GM18499 (cell line): ENCODE measurements at regions not wholly inside any gene's neighbourhood (a gene's known extent, or its start where the extent isn't known, plus 50 kb on each side); places are given as distances from the start of the nearest gene placed in this dataset.

Experiments used
- ATAC-seq: cut with Tn5 transposase; IDR thresholded peaks from one replicate; pipeline ENCODE4 v1.9.1; 2021; ENCODE audit warnings: moderate number of reproducible peaks; ENCODE audit not compliant: insufficient read depth, unreplicated experiment

DNA sequence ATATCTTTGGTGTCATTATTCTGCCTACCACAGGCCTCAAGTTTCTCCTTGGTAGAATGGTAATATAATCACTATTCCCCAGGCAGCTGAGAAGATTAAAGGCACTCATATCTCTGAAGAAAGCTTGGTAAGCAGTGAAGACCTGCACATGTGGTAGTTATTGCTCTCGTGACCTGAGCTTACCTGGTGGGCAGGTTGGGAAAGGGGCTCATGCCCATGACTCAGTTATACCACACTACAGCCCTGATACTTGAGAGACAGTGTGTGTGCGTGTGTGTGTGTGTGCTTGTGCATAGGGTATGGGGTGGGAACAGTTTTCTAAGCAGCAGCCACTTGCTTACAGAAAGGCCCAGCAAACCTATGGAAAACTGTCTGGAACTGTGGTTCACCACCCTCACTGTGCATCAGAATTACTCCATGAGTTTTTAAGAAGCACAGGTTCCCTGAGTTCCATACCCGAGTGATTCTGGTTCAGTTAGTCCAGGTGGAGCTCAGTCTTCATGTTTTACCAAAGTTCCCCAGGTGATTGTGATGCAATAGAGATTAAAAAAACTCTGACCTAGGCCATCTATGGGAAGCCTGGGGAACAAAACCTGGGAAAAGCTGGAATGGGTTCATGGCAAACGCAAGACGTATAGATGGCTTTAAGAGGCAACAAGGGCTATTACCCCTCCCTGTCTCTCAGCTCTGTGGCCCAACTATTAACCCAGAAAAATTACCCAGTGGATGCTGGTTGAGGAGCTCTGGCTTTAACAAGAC is 79.0 kb upstream of the ZBED5 start:
- ATAC-seq: no peak

DNA sequence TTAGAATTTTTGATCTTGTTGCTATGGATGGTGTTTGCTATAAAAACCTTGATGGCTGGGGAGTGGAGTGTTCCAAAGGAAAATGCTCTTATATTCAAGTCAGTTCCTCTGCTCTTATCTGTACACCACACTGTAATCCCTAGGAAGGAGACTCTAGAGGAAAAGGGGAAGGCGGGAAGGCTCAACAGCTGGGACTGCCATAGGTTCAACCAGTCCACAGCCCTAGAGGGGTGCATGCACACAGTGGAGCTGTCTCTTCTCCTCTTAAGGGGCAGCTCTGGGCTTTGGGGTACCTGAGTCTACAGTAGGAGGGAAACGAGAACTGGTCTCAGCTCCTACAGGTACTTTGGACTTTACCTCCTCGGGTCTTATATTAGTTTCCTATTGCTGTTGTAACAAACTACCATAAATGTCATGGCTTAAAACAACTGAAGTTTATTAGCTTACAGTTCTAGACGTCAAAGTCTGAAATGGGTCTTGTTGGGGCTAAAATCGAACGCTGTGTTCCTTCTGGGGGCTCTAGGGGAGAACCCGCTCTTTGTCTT is 77.2 kb upstream of the ZBED5 start:
- no peak for ATAC-seq

DNA sequence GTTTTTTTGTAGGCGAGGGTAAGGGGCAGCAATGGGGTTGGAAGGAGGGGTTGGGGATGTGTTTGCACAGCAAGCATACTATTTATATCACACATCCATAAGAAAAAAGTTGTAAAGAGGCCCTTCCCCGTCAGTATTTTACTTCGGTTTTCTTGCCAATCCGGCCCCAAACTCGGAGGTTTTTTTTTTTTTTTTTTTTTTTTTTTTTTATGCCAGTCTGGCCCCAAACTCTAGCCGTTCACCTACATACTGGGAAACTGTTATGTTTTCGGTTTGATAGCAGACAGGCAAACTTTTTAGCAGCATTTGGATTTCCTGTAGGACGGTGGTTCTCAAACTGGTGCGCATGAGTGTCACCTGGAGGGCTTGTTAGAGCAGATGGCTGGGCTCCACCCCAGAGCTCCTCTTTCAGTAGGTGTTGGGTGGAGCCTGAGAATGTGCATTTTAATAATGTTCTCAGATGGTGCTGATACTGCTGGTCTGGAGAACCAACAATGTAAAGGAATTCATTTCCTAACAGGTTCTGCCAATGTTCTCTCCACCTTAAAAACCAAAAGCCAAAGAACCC is 76.5 kb upstream of the ZBED5 start:
- ATAC-seq: no peak

DNA sequence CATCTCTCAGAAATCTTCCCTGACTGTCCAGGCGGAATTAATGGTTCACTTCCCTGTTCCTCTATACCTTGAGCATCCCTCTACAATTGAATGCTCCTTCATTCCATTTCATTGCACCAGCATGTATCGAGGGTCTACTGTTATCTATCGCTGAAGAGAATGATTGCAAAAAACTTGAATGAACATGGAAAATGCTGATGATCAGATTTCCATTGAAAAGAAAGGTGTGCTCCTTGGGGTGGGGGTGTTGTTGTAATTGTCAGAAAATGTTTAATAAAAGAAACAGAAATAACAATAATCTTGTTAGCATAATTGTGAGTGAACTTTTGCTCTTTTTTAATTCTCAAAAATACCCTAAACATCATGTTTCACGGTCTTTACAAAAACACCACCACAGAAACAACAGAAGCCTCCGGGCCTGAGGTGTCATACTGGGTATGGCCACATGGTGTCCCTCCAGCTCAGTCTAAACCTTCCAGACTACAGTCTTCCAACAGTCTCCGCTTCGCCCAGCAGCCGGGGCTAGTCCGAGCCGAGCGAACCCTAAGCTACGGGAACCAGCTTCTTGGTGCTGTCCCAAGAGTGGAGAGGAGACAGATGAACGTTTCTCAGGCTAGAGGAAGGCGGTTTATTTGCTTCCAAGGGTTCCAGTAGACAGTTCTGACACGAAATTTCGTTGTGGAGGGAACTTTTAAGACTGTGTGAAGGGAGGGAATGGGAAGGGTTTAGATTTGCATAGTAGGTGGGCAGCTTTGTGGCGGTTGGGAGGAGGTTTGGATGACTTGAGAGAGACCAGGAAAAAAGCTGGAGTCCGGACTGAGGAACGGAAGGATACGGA is 75.8 kb upstream of the ZBED5 start:
- no peak for ATAC-seq

DNA sequence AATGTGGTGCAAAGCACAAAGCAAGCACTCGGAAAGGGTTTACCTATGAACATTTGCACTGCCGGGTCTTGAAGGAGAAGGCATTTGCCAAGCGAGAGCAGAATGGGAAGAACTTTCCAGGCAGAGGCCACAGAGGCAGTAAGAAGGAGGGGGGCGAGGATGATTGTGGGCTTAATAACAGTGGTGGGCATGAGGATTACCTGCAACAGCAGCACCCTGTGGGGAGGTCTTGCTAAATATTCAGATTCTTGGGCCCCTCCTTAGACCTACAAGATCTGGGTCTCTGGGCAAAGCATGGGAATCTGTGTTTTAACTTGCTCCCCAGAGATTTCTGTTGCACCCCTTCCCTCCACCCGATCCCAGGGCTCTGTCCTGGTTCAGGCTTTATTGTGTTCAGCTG is 75.1 kb upstream of the ZBED5 start:
- ATAC-seq: no peak

DNA sequence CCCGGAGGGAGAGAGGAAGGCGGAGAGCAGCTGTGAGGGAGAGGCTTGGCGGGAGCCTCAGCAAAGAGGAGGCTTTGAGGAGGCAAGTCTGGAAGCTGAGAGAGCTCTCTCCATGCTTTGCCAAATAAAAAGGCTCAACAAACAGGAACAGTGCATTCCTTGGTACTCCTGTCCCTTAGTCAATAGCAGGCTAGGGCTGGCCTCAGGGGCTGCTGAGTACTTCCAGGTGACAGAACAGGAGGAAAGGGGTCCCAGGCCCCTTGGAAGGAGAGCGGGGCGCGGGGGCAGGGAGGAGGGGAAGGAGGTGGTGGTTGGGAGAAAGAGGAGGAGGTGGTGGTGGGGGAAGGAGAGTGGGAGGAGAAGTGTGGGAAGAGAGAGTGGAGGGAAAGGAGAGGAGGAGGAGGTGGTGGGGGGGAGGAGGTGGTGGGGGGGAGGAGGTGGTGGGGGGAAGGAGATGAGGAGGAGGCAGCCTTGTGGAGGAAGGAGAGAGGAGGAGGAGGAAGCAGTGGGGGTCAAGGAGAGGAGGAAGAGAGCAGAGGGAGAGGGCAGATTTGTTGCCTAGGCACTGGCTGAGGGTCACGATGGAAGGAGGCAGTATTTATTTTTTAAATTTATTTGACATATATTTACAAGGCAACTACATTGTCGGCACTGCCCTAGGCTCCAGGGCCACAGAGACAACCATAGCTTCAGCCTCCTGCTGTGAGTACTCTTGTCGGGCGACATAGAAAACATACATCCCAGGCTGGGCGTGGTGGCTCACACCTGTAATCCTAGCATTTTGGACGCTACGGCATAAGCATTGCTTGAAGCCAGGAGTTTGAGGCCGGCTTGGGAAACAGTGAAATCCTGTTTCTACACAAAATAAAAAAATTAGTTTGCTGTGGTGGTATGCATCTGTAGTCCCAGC is 74.2 kb upstream of the ZBED5 start:
- no peak for ATAC-seq

DNA sequence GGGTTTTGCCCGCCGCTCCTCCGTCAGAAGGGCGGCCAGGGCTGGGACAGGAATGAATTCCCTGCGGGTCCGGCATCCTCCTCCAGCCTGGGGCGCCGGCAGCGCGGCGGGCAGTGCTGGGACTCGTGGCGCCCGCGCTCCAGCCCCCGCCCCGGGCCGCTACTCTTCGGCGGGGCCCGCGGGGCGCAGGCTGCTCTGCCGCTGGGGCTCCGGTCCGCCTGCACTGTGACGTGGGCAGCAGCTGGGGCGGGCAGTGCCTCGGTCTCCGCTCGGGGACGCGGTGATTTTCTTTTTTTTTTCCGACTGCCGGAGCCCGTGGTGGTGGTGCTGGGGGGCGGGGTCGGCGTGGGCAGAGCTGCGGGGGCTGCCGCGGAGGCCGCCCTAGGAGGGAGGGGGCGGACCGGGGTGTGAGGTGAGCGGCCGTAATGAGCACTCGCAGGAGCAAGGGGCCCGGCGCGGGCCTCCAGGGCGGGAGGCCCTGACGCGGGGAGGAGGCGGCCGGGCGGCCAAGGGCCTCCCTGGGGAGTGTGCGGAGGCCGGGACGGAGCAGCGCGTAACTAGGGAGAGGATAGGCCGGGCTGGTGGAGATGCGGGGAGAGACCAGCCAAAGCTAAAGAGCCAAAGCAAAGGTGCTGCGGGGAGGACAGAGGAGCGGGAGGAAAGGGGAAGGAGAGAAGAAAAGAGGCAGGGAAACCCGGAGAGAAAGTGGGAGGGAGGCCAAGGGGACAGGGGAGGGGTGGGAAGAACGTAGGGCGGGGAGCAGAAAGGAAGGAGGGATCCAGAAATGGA is 73.3 kb upstream of the ZBED5 start:
- ATAC-seq: no peak

DNA sequence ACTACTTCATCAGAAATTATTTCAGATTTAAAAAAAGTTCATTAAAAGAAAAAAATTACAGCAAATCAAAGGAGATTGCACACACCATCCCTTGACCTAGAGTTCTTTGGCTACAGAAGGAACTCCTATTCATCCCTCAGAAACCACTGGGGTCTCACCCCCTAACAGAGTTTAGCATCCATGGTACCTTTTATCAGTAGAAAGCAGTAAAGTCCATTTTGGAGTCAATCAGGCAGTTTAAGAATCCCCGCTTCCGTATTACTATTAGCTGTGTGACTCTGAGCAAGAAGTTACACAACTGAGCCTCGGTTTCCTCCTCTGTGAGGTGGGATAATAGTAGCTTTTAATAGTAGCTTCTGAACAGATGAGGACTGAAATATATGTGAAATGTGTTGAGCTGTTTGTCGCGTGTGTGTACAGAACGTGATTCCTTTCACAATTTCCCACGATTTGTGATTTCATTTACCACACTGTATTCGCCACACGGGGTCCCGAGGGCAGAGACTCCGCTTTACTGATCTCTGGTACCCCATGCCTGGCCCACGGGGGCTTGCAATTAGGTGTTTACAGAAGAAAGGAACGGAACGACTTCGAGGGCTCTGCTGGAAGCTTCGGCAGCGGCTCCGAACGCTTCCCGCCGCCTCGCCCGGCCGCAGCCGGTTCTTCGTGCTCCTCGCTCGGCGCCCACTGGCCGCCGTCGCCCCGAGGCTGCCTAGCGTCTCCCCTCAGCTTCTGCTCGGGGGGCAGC is 72.5 kb upstream of the ZBED5 start:
- no peak for ATAC-seq

DNA sequence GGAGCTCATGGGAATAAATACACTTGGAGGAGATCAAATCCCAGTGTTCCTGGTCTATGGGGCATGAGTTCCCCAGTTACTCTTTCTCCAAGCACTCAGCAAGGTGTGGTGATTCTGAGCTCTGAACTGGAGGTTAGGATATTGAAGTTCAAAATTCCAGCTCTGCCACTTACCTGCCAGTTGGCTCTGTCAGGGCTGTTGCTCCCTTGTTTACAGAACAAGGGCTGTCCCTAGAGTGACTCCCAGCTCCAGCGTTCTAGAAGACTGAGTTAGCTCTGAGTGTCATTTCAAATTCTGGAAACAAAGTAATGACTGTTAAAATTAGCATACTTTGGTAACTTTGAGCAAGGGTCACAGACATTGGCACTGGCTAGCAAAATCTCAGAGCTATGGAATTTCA is 69.7 kb upstream of the ZBED5 start:
- no peak for ATAC-seq

DNA sequence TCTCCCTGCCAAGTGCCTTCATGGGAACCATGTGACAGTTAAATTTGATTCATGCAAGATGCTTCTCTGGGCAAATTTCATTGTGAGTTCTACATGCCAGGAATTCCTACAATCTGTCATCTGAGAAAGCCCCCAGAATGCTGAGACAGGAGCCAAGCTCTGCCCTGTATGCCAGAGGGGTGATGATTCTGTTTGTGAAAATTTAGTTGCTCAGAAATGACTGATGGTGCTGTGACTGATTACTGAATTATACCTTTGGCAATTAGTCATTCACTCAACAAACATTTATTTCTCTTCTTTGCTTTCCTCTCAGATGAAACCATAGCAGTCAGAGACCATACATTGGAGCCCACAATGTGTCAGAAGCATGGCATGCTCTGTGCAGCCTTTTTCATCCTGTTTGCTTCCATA is 69.0 kb upstream of the ZBED5 start:
- no peak for ATAC-seq

DNA sequence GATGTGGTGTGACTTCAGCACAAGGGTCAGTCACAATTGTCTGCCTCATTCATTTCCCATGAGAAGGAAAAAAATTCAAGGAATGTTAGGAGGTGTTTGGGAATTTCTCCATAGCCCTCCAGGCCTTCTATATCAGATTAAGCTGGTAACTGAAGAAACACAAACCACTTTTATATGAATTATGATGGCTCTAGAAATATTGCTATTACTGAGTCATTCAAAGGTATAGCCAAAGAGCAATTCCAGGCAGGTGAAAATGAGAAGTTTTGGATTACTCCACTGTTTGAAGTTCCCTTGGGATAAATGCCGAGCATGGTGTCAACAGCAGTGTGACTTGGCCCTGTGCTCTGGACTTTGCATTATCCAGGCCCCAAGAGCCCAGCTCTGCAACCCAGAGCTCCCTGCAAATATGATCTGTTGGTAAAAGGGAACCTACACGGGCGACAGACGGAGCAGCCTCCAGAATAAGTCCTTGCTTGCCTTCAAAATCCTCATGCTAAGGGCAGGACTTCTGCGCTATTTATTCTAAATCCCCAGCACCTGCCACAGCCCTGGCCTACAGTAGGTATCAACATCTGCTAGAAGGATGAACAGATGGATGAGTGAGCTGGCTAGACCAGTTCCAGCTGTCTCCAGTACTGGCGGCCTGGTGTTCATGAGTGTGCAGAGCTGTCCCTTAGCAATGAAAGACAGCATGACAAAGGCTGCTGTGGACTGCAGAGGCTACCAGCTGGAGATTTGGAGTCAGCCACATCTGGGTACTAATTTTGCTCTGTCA is 67.5 kb upstream of the ZBED5 start:
- ATAC-seq: no peak

DNA sequence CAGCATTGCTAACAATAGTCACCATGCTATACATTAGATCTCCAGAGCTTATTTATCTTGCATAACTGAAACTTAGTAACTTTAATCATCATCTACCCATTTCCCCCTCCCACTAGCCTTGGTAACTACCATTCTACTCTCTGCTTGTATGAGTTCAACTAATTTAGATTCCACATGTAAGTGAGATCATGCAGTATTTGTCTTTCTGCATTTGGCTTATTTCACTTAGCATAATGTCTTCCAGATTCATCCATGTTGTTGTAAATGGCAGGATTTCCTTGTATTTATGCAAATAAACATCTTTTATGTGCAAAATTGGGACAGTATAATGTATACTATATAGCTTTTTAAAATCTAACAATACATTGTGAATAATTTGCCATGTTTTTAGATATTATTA is 66.0 kb upstream of the ZBED5 start:
- no peak for ATAC-seq

DNA sequence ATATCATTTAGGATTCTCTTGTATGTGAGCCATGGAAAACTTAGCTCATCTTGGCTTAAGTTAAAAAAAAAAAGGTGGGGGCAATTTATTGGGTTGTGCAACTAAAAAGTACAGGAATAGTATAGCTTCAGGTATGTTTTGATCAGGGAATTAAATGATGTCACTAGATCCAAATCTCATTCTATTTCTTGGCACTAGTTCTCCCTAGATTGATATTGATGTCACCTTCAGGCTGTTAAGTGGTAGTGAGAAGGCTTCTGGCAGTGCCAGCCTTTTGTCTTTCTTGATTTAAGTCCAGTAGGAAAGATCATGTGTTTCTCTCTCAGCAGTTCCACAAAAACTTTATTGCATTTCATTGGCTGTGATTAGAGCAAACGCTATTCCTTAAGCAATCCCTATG is 65.0 kb upstream of the ZBED5 start:
- no peak for ATAC-seq

DNA sequence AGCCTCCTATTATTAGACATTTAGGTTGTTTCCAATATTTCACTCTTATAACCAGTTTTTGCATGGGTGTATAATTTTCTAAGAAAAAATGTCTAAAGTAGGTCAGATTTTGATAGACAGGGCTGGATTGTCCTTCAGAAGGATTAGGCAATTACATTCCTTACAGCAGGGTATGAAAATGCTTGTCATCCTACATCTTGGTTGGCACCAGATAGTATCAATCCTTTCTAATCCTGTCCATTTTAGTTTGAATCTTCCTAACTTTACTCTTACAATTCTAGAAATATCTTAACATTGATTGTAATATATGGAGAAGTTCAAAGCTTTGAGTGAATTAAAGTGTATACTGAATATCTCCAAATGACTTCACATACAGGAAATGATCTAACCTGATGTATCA is 63.0 kb upstream of the ZBED5 start:
- ATAC-seq: no peak

DNA sequence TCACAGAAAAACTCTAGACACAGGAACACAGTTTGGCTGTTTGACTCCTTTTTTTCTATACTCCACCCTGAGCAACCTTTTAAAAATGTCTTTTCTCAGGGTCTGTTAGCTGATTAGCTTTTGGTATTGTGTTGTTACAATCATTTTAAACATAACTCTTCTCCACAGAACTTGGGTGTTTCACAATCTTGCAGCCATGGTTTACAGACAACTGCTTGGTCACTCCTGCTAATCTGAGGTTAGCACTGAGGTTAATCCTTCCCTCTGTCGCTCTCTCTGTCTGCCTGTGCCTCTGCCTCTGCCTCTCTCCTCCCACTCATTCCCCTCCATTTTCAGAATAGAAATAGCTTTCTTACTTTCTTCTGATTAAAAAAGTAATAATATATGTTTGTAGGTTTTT is 62.4 kb upstream of the ZBED5 start:
- ATAC-seq: no peak

DNA sequence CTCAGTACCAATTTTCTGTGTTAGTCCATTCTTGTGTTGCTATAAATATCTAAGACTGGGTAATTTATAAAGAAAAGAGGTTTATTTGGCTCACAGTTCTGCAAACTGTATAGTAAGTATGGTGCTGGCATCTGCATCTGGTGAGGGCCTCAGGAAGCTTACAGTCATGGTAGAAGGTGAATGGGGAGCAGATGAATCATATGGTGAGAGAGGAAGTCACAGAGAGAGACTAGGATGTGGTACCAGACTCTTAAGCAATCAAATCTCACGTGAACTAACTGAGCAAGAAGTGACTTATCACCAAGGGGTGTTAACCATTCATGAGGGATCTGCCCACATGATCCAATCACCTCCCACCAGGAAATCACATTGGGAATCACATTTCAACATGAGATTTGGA is 60.8 kb upstream of the ZBED5 start:
- no peak for ATAC-seq

DNA sequence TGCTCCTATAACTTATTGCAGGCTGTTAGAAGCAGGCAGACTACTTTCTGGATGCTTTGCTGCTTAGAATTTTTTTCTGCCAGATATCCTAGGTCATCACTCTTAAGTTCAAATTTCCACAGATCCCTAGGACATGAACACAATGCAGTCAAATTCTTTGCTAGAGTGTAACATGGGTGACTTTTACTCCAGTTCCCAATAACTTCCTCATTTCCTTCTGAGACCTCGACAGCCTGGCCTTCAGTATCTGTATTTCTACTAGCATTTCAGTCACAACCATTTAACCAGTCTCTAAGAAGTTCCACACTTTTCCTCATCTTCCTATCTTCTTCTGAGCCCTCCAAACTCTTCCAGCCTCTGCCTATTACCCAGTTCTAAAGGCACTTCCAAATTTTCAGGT is 60.4 kb upstream of the ZBED5 start:
- ATAC-seq: no peak

DNA sequence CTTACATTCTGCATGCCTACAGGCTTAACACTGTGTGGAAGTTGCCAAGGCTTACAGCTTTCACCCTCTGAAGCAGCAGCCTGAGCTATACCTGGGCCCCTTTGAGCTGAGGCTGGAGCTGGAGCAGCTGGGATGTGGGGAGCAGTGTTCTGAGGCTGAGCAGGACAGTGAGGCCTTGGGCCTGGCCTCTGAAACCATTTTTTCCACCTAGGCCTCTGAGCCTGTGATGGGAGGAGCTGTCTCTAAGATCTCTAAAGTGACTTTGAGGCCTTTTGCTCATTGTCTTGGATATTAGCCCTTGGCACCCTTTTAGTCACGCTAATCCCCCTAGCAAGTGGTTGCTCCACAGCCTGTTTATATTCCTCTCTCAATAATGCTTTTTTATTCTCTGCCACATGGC is 59.9 kb upstream of the ZBED5 start:
- ATAC-seq: no peak
